HepG2 (cell line): ENCODE measurements at regions not wholly inside any gene's neighbourhood (a gene's known extent, or its start where the extent isn't known, plus 50 kb on each side); places are given as distances from the start of the nearest gene placed in this dataset.

Source experiments
- ATAC-seq: fragments of 200-7000 bp; cut with Tn5 transposase; 3 replicates; pipeline ENCODE4 v1.9.1; 2020; ENCODE audit warnings: mild to moderate bottlenecking, moderate library complexity
- BruUV-seq: library from RNA; stranded (reverse); fragments of 400-500 nt; replicated peaks from 2 replicates; lab custom pipeline; 2021; lab: Mats Ljungman, UMichigan
- CTCF ChIA-PET: fragments of 300-600 bp; formaldehyde crosslinking; extraction: SDS; loops from one replicate; lab custom pipeline; 2021; ENCODE audit warnings: low total read pairs, inconsistent platforms, low intra/inter-chr PET ratio; lab: Yijun Ruan, JAX
- POLR2A ChIA-PET: fragments of 350-600 bp; sonication (Branson Sonifier 250); formaldehyde crosslinking; loops from one replicate; lab custom pipeline; 2020; ENCODE audit warnings: antibody characterized with exemption, inconsistent platforms; lab: Yijun Ruan, JAX
- DNase-seq: peaks from one replicate; pipeline ENCODE4 v3.0.0-alpha.2; 2015; ENCODE audit warnings: low spot score
- FAIRE-seq: peaks from 3 replicates; lab custom pipeline; 2011; peaks lifted over from hg19 to GRCh38; lab: Jason Lieb, UNC
- H2AFZ ChIP-seq: one replicate; pipeline ENCODE4 v1.6.1; 2011; ENCODE audit warnings: low read length, inconsistent platforms
- H3K27ac ChIP-seq: fragments of 300-600 bp; 3 replicates; pipeline ENCODE4 v1.8.0; 2011; ENCODE audit warnings: mixed run types, mild to moderate bottlenecking, mixed read lengths, low read length, inconsistent platforms; ENCODE audit not compliant: insufficient read depth; ENCODE audit errors: extremely low read length
- H3K27me3 ChIP-seq, 2 experiments: fragments of 200-600 bp in 1 of 2; 2 replicates in 1 of 2; 3 replicates in 1 of 2; pipeline versions ENCODE4 v1.6.0 to v1.8.0; 2011; ENCODE audit warnings: low read length in 2 of 2, mild to moderate bottlenecking in 2 of 2, moderate library complexity in 2 of 2, inconsistent platforms in 1 of 2; ENCODE audit not compliant: insufficient read depth in 2 of 2, control insufficient read depth in 1 of 2
- H3K36me3 ChIP-seq, 2 experiments: fragments of 200-600 bp in 1 of 2; replicated peaks in 1 of 2; 2 replicates in 1 of 2; 3 replicates in 1 of 2; pipeline versions ENCODE4 v1.5.1 to v1.8.0; 2011; ENCODE audit warnings: low read length in 2 of 2, inconsistent platforms in 1 of 2; ENCODE audit not compliant: insufficient read depth in 2 of 2, control insufficient read depth in 1 of 2
- H3K4me1 ChIP-seq: 2 replicates; pipeline ENCODE4 v1.5.1; 2012; ENCODE audit warnings: low read length, inconsistent platforms; ENCODE audit not compliant: insufficient read depth
- H3K4me2 ChIP-seq: 2 replicates; pipeline ENCODE4 v1.6.0; 2011; ENCODE audit warnings: low read depth, low read length, inconsistent platforms
- H3K4me3 ChIP-seq, 3 experiments: fragments of 200-600 bp in 1 of 3; sonication (generic), shearing (Covaris generic) in 1 of 3; replicated peaks in 1 of 3; 2 replicates each; pipeline ENCODE4 v1.5.1; 2011 to 2016; ENCODE audit warnings: low read length in 3 of 3, inconsistent platforms in 2 of 3, low read depth in 2 of 3, mild to moderate bottlenecking in 2 of 3, control low read depth in 1 of 3, mixed read lengths in 1 of 3; ENCODE audit not compliant: insufficient read depth in 1 of 3
- H3K79me2 ChIP-seq: one replicate; pipeline ENCODE4 v1.6.1; 2011; ENCODE audit warnings: low read length, inconsistent platforms; ENCODE audit not compliant: insufficient read depth
- H3K9ac ChIP-seq: 2 replicates; pipeline ENCODE4 v1.6.0; 2011; ENCODE audit warnings: mild to moderate bottlenecking, low read depth, low read length, inconsistent platforms; ENCODE audit not compliant: insufficient read depth
- H3K9me3 ChIP-seq: 2 replicates; pipeline ENCODE4 v1.5.1; 2012; ENCODE audit warnings: mild to moderate bottlenecking, low read length
- H4K20me1 ChIP-seq: 2 replicates; pipeline ENCODE4 v1.6.0; 2011; ENCODE audit warnings: inconsistent platforms, mild to moderate bottlenecking, low read length, moderate library complexity; ENCODE audit not compliant: insufficient read depth
- CAMTA2 ChIP-seq: sonication (generic); formaldehyde crosslinking; IDR thresholded peaks from 2 replicates; pipeline ENCODE4 v1.4.0; 2020; ENCODE audit warnings: mild to moderate bottlenecking, missing genetic modification reagents, borderline replicate concordance
- CC2D1A ChIP-seq: sonication (generic); formaldehyde crosslinking; IDR thresholded peaks from 2 replicates; pipeline ENCODE4 v1.8.1; 2023; ENCODE audit warnings: mild to moderate bottlenecking, missing genetic modification reagents
- CENPT ChIP-seq: sonication (generic); formaldehyde crosslinking; IDR thresholded peaks from 2 replicates; pipeline ENCODE4 v1.8.0; 2022; ENCODE audit warnings: low read depth, mild to moderate bottlenecking, moderate library complexity, missing genetic modification reagents
- CENPX ChIP-seq: sonication (generic); formaldehyde crosslinking; IDR thresholded peaks from 2 replicates; pipeline ENCODE4 v1.9.0; 2021; ENCODE audit warnings: mild to moderate bottlenecking, missing genetic modification reagents, moderate library complexity
- MTA3 ChIP-seq: sonication (generic); formaldehyde crosslinking; IDR thresholded peaks from 2 replicates; pipeline ENCODE4 v1.4.0; 2020; ENCODE audit warnings: missing genetic modification reagents
- NR3C1 ChIP-seq: sonication (generic); formaldehyde crosslinking; IDR thresholded peaks from 2 replicates; pipeline ENCODE4 v1.4.0; 2020; ENCODE audit warnings: missing genetic modification reagents
- SMARCE1 ChIP-seq: fragments of 450-650 bp; IDR thresholded peaks from 2 replicates; pipeline ENCODE4 v1.6.1; 2017; ENCODE audit warnings: borderline replicate concordance
- STAT5B ChIP-seq: sonication (generic); formaldehyde crosslinking; IDR thresholded peaks from 2 replicates; pipeline ENCODE4 v1.4.0; 2020; ENCODE audit warnings: missing genetic modification reagents
- ZKSCAN8 ChIP-seq: IDR thresholded peaks from 2 replicates; pipeline ENCODE4 v1.6.1; 2016; ENCODE audit warnings: borderline replicate concordance, missing genetic modification reagents, missing compliant biosample characterization
- ZNF224 ChIP-seq: sonication (generic); formaldehyde crosslinking; IDR thresholded peaks from 2 replicates; pipeline ENCODE4 v1.5.0; 2020; ENCODE audit warnings: mild to moderate bottlenecking, missing genetic modification reagents
- ZNF672 ChIP-seq: sonication (generic); formaldehyde crosslinking; IDR thresholded peaks from 2 replicates; pipeline ENCODE4 v1.8.1; 2022; ENCODE audit warnings: missing genetic modification reagents
- ZSCAN9 ChIP-seq: IDR thresholded peaks from 2 replicates; pipeline ENCODE4 v1.6.1; 2016; ENCODE audit warnings: borderline replicate concordance
- WGBS: methylation state at CpG from one replicate; pipeline ENCODE4 v1.1.6; 2017; ENCODE audit warnings: low lambda C conversion rate; 5-methylcytosine and 5-hydroxymethylcytosine counted together
- in situ Hi-C: cut with HindIII; loops from 2 replicates; pipeline ENCODE4 v1.10.0; 2017; ENCODE audit warnings: low pct_unique_long_range_greater_than_20kb; ENCODE audit not compliant: extremely low pct_ligation_motif_present
- intact Hi-C: fragments of 100-400 bp; cut with micrococcal nuclease; formaldehyde crosslinking; loops from one replicate; pipeline ENCODE4 v1.10.0; 2022; ENCODE audit not compliant: unreplicated experiment
- TF ChIP-seq, protein P1 (sequence below): sonication (generic); formaldehyde crosslinking; IDR thresholded peaks from 2 replicates; pipeline ENCODE4 v1.8.0; 2022; ENCODE audit warnings: low read depth, missing genetic modification reagents
- TF ChIP-seq, protein P2 (sequence below): sonication (generic); formaldehyde crosslinking; IDR thresholded peaks from 2 replicates; pipeline ENCODE4; 2020; ENCODE audit warnings: missing genetic modification reagents, mild to moderate bottlenecking, borderline replicate concordance

DNA sequence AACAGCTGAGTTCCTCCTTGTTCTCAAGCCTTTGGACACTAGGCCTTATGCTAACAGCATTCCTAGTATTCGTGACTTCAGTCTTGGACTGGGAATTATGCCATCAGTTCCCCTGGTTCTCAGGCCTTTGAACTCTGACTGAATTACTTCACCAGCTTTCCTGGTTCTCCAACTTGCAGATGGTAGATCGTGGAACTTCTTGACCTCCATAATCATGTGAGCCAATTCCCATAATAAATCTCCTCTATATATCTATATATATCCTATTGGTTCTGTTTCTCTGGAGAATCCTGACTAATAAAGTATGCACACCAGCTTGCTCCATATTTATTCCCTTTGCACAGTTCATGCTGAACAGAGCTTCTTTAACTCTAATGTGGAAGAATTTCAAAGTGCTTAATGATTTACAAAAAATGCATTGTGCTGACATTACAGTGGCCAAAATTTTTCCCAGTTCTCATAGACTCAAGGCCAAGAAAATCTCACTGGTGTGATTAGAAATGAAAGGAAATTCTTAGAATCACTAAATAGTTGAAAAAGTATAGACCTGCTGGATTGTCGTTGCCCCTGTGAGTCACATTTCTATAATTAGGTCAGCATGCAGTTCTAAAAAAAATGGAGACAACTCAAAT lies 462.9 kb upstream of the ADAMTS5 start:
- POLR2A ChIA-PET: no interaction called here
- Histone ChIP-seq H4K20me1 (no peaks in the 10 kb centered on the region), H3K36me3 (no peaks in the 10 kb centered on the region), H3K4me3 (no peak overlapping the region), H3K4me1 (no peaks in the 10 kb centered on the region), H3K9ac (no peak overlapping the region), H3K27me3 (no peaks in the 10 kb centered on the region; a peak in 1 of 5 replicates), H3K4me2 (no peak overlapping the region)
- BruUV-seq: no TSS peak
- no peak for ATAC-seq
- 4% methylated on average over 3 of the region's 3 CpGs for WGBS
- CTCF ChIA-PET: no interaction called here
- intact Hi-C loops: no loop called here
- TF ChIP-seq CAMTA2 (CRISPR knock-in tag) (no peak), CC2D1A (CRISPR knock-in tag) (no peak), ZNF224 (CRISPR knock-in tag) (no peak), SMARCE1 (no peak)
- TF ChIP-seq, all 625 proteins: peak for 0
- no peak overlapping the region for H2AFZ ChIP-seq
- in situ Hi-C loops: no loop called here
- no peak overlapping the region for H3K27ac ChIP-seq
- H3K79me2 ChIP-seq: no peaks in the 10 kb centered on the region
- peaks cover 71% of the 10 kb centered on the region for H3K9me3 ChIP-seq
- FAIRE-seq (no peak), DNase-seq (no peak)

DNA sequence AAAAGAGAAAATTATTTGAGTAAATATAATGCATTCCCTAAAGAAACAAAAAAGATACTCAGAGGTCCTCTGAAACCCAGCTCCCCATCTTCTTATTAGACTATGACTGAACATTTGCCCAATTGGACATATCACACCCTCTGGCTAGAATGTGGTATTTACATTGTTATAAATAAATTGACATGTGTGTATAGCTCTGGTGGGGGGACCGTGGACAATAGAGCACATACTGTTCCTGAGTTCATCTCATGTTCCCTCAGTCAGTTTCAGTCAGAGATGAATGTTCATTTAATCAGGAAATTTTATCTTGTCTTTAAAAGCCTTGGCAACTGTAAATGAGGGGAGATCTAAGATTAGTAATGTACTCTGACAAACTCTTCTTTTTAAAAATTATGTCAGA lies 459.3 kb upstream of the ADAMTS5 start:
- CTCF ChIA-PET: no interaction called here
- no peaks in the 10 kb centered on the region for H3K4me1 ChIP-seq
- POLR2A ChIA-PET: no interaction called here
- DNase-seq: no peak
- no peaks in the 10 kb centered on the region for H3K27me3 ChIP-seq
- intact Hi-C loops (no loop called here), in situ Hi-C loops (no loop called here)
- ATAC-seq: no peak
- H3K9me3 ChIP-seq: peaks cover 94% of the 10 kb centered on the region
- H3K36me3 ChIP-seq: no peaks in the 10 kb centered on the region
- no TSS peak for BruUV-seq
- no peak overlapping the region for H3K4me3 ChIP-seq
- no peaks in the 10 kb centered on the region for H4K20me1 ChIP-seq
- no peak for FAIRE-seq
- H3K79me2 ChIP-seq: no peaks in the 10 kb centered on the region
- H3K9ac ChIP-seq: no peak overlapping the region
- WGBS: 0% methylated on average over 1 of the region's 1 CpG
- no peak overlapping the region for H3K27ac ChIP-seq
- H3K4me2 ChIP-seq: no peak overlapping the region
- no peak overlapping the region for H2AFZ ChIP-seq
- TF ChIP-seq ZSCAN9 (CRISPR knock-in tag): no peak
- no peak for TF ChIP-seq CENPX (CRISPR knock-in tag)
- TF ChIP-seq ZKSCAN8 (CRISPR knock-in tag): no peak
- TF ChIP-seq, protein P1, sequence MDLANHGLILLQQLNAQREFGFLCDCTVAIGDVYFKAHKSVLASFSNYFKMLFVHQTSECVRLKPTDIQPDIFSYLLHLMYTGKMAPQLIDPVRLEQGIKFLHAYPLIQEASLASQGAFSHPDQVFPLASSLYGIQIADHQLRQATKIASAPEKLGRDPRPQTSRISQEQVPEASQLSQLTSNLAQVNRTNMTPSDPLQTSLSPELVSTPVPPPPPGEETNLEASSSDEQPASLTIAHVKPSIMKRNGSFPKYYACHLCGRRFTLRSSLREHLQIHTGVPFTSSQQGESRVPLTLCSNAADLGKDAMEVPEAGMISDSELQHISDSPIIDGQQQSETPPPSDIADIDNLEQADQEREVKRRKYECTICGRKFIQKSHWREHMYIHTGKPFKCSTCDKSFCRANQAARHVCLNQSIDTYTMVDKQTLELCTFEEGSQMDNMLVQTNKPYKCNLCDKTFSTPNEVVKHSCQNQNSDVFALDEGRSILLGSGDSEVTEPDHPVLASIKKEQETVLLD (CRISPR knock-in tag): no peak
- TF ChIP-seq, protein P2, sequence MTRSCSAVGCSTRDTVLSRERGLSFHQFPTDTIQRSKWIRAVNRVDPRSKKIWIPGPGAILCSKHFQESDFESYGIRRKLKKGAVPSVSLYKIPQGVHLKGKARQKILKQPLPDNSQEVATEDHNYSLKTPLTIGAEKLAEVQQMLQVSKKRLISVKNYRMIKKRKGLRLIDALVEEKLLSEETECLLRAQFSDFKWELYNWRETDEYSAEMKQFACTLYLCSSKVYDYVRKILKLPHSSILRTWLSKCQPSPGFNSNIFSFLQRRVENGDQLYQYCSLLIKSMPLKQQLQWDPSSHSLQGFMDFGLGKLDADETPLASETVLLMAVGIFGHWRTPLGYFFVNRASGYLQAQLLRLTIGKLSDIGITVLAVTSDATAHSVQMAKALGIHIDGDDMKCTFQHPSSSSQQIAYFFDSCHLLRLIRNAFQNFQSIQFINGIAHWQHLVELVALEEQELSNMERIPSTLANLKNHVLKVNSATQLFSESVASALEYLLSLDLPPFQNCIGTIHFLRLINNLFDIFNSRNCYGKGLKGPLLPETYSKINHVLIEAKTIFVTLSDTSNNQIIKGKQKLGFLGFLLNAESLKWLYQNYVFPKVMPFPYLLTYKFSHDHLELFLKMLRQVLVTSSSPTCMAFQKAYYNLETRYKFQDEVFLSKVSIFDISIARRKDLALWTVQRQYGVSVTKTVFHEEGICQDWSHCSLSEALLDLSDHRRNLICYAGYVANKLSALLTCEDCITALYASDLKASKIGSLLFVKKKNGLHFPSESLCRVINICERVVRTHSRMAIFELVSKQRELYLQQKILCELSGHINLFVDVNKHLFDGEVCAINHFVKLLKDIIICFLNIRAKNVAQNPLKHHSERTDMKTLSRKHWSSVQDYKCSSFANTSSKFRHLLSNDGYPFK (CRISPR knock-in tag): no peak
- no peak for TF ChIP-seq NR3C1 (CRISPR knock-in tag)
- no peak for TF ChIP-seq ZNF672 (CRISPR knock-in tag)
- no peak for TF ChIP-seq CENPT (CRISPR knock-in tag)
- TF ChIP-seq MTA3: no peak
- TF ChIP-seq STAT5B: no peak
